Neural crest cell (in vitro differentiated cells): ENCODE measurements at regions not wholly inside any gene's neighbourhood (a gene's known extent, or its start where the extent isn't known, plus 50 kb on each side); places are given as distances from the start of the nearest gene placed in this dataset.

Source experiments
- DNase-seq: peaks from one replicate; pipeline ENCODE4 v3.0.0; 2021; ENCODE audit warnings: low read depth, mixed read lengths, low spot score
- H3K27ac Mint-ChIP-seq: one replicate; pipeline ENCODE4 v1.8.0; 2021; ENCODE audit warnings: mild to moderate bottlenecking, mixed read lengths; ENCODE audit not compliant: unreplicated experiment
- H3K27me3 Mint-ChIP-seq: 2 replicates; pipeline ENCODE4 v1.8.0; 2021; ENCODE audit warnings: low read depth, mild to moderate bottlenecking, mixed read lengths
- H3K36me3 Mint-ChIP-seq: 2 replicates; pipeline ENCODE4 v1.8.0; 2021; ENCODE audit warnings: low read depth, mild to moderate bottlenecking, mixed read lengths
- H3K4me1 Mint-ChIP-seq: 2 replicates; pipeline ENCODE4 v1.8.0; 2021; ENCODE audit warnings: mixed read lengths
- H3K4me3 Mint-ChIP-seq: one replicate; pipeline ENCODE4 v1.8.0; 2021; ENCODE audit warnings: mild to moderate bottlenecking, mixed read lengths
- H3K9me3 Mint-ChIP-seq: 2 replicates; pipeline ENCODE4 v1.8.0; 2021; ENCODE audit warnings: mixed read lengths
- TF ChIP-seq, protein P1 (sequence below): fragments of 200-600 bp; sonication (generic); conservative IDR thresholded peaks from 2 replicates; pipeline ENCODE4 v1.5.0; 2021; ENCODE audit warnings: antibody characterized with exemption, mild to moderate bottlenecking

DNA sequence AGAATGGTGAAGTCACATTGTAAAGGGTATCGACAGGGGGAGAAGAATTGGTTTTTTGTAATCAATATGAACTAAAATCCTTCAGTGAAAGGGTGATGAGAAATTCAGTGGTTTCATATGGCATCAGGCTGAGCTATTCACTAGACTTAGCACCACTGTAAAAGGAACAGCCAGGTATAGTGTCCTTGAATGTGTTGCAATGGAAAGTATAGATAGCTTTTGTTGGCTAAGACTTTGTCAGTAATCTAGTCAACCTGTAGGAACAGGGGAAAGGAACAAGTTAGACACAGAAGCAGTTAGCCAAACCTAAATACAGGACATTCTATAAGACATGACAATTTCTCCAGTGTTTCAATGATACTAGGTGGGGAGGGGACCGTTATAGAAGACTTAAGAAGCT lies 172.6 kb upstream of the MOCS1 start:
- H3K4me1 Mint-ChIP-seq: peaks cover 5% of the 10 kb centered on the region
- no peak for DNase-seq
- TF ChIP-seq, protein P1, sequence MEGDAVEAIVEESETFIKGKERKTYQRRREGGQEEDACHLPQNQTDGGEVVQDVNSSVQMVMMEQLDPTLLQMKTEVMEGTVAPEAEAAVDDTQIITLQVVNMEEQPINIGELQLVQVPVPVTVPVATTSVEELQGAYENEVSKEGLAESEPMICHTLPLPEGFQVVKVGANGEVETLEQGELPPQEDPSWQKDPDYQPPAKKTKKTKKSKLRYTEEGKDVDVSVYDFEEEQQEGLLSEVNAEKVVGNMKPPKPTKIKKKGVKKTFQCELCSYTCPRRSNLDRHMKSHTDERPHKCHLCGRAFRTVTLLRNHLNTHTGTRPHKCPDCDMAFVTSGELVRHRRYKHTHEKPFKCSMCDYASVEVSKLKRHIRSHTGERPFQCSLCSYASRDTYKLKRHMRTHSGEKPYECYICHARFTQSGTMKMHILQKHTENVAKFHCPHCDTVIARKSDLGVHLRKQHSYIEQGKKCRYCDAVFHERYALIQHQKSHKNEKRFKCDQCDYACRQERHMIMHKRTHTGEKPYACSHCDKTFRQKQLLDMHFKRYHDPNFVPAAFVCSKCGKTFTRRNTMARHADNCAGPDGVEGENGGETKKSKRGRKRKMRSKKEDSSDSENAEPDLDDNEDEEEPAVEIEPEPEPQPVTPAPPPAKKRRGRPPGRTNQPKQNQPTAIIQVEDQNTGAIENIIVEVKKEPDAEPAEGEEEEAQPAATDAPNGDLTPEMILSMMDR: no peak
- H3K4me3 Mint-ChIP-seq: no peak overlapping the region
- peaks cover 17% of the 10 kb centered on the region for H3K9me3 Mint-ChIP-seq
- peaks cover 4% of the 10 kb centered on the region for H3K27me3 Mint-ChIP-seq
- H3K27ac Mint-ChIP-seq: no peak overlapping the region
- peaks cover 2% of the 10 kb centered on the region for H3K36me3 Mint-ChIP-seq

DNA sequence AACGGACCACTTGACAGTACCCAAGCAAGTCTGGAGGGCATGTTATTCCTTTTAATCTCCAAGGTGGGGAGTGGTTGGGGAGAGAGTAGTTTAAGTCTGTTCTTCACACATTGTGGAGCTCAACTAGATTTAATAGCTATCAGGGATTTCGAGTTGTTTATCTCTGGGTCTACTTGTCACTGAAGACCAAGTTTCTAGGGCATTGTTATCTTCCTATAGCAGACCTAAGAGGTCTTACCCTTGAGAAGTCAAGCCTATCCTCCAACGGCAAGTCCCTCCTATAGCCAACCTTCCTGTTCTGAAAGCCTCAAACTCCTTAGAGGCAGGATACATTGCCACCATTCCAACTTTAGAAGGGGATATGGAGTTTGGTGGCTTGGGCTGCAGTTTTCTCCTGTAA lies 164.5 kb upstream of the MOCS1 start:
- Mint-ChIP-seq H3K4me3 (no peak overlapping the region), H3K36me3 (no peaks in the 10 kb centered on the region), H3K4me1 (no peaks in the 10 kb centered on the region), H3K9me3 (peaks cover 5% of the 10 kb centered on the region), H3K27ac (no peak overlapping the region), H3K27me3 (peaks cover 27% of the 10 kb centered on the region)
- TF ChIP-seq, protein P1: no peak
- DNase-seq: no peak

DNA sequence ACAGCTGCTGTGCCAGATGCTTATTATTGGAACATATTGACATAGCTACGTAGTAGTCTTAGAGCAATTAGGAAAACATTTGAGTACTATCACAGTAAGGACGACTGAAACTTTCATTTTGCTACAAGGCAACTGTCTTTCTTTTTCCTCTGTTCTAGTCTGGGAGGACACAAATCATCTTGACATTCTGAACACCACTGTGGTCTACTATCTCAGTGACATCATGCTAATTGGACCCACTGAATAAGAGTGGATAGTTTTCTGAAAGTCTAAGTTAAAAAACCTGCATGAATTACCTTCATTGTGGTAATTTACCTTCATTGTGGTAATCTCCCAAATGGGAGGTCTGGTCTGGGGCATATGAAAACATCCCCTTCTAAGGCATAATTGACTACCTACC lies 163.3 kb upstream of the MOCS1 start:
- no peaks in the 10 kb centered on the region for H3K36me3 Mint-ChIP-seq
- peaks cover 35% of the 10 kb centered on the region for H3K27me3 Mint-ChIP-seq
- H3K27ac Mint-ChIP-seq: no peak overlapping the region
- H3K4me3 Mint-ChIP-seq: no peak overlapping the region
- H3K9me3 Mint-ChIP-seq: peaks cover 5% of the 10 kb centered on the region
- TF ChIP-seq, protein P1: no peak
- DNase-seq: no peak
- no peaks in the 10 kb centered on the region for H3K4me1 Mint-ChIP-seq

DNA sequence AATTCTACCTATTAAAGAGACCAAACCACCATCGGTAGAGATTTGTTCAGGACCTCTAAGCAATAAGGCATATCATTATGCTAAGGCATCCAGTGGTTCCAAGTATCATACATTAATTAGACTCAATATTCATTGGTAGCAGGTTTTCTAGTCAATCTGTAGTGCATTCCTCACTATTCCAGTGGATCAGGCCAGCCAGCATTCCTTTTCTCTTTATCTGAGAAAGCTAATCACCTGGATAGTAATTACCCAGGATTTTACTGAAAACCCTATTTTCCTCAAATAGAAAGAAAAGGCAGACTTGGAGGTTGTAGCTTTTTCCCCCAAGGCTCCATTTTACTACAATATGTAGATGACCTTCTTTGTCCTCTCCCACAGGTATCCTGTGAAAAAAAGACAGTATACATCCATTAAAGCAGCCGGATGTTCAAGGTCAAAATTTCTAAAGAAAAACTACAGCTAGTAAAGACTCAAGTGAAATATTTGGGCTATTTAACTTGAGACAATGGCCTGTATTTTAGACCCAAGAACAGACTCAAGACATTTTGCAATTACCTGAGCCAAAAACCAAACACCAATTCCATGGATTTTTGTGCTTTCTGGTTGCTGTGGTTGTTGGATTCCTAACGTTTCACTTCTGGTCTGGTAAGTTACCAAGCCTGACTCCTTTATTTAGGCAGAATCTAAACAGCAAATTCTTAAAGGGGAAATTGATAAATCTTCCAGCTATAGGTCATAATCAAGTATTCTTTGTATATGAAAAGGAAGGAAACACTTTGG lies 149.1 kb upstream of the MOCS1 start:
- Mint-ChIP-seq H3K27ac (no peak overlapping the region), H3K4me3 (no peak overlapping the region), H3K4me1 (no peaks in the 10 kb centered on the region), H3K9me3 (no peaks in the 10 kb centered on the region), H3K36me3 (no peaks in the 10 kb centered on the region), H3K27me3 (peaks cover 31% of the 10 kb centered on the region)
- no peak for DNase-seq
- TF ChIP-seq, protein P1: no peak

DNA sequence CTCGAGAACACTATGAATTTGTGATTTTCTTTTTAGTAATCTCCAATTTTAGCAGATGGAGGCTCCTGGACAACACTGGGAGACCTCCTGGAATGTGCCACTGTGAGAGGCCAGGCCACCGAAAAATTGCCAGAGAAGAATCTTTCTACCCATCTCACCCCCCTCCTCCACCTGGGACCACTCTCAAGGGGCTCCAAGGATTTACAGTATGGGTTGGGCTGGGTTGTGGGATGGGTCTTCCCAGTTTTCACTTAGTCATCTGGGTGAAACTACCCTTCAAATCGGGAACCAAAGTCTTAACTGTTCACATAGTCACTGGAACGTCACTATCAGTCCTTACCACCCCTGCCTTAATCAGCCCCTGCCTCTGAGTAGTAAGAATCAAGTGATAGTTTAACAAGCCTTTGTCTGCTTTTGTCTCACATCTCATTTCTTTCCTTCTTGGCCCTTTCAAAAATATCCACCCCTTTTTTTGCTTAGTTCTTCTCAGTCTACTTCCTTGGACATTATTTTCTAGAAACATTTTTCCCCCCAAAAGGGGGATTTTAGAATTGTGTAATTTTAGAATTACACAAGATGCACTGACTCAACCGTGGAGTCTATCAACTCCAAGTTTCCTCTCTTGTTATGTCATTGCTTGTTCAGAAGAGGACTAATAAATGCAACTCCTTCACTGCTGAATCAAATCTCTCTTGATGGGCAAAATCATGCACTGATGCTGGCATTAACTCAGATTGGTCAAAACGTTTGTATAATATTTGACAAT lies 148.2 kb upstream of the MOCS1 start:
- no peaks in the 10 kb centered on the region for H3K36me3 Mint-ChIP-seq
- H3K27me3 Mint-ChIP-seq: peaks cover 37% of the 10 kb centered on the region
- DNase-seq: no peak
- no peak overlapping the region for H3K4me3 Mint-ChIP-seq
- TF ChIP-seq, protein P1: no peak
- H3K9me3 Mint-ChIP-seq: no peaks in the 10 kb centered on the region
- H3K4me1 Mint-ChIP-seq: no peaks in the 10 kb centered on the region
- no peak overlapping the region for H3K27ac Mint-ChIP-seq
